ENCODE measurements at regions not wholly inside any gene's neighbourhood (a gene's known extent, or its start where the extent isn't known, plus 50 kb on each side); places are given as distances from the start of the nearest gene placed in this dataset.

- TF ChIP-seq, protein P1, sequence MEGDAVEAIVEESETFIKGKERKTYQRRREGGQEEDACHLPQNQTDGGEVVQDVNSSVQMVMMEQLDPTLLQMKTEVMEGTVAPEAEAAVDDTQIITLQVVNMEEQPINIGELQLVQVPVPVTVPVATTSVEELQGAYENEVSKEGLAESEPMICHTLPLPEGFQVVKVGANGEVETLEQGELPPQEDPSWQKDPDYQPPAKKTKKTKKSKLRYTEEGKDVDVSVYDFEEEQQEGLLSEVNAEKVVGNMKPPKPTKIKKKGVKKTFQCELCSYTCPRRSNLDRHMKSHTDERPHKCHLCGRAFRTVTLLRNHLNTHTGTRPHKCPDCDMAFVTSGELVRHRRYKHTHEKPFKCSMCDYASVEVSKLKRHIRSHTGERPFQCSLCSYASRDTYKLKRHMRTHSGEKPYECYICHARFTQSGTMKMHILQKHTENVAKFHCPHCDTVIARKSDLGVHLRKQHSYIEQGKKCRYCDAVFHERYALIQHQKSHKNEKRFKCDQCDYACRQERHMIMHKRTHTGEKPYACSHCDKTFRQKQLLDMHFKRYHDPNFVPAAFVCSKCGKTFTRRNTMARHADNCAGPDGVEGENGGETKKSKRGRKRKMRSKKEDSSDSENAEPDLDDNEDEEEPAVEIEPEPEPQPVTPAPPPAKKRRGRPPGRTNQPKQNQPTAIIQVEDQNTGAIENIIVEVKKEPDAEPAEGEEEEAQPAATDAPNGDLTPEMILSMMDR (IDR thresholded peaks at IDR 0.05) = no peak
- TF ChIP-seq POLR2A (IDR thresholded peaks at IDR 0.05) = no peak
These were observed 116.4 kb upstream of the IPO9 start for GRCh38 chr1:201712387-201713085.
